ENCODE measurements at regions not wholly inside any gene's neighbourhood (a gene's known extent, or its start where the extent isn't known, plus 50 kb on each side); places are given as distances from the start of the nearest gene placed in this dataset.

DNA sequence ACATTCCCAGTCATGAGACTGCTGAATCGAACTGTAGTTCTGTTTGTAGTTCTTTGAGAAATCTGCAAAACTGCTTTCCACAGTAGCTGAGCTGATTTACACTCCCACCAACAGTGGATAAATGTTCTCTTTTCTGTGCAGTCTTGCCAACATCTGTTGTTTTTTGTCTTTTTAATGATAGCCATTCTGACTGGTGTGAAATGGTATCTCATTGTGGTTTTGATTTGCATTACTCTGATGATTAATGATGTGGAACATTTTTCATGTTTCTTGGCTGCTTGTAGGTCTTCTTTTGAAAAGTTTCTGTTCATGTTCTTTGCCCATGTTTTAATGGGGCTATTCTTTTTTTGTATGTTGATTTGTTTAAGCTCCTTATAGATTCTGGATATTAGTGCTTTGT, 187.3 kb upstream of the TLE4 start:
- Histone ChIP-seq H3K27ac (no peak overlapping the region), H3K36me3 (no peaks in the 10 kb centered on the region), H3K27me3 (no peaks in the 10 kb centered on the region), H3K9me3 (no peaks in the 10 kb centered on the region), H3K4me1 (no peaks in the 10 kb centered on the region), H3K4me3 (no peak overlapping the region), H3K9ac (ENCODE audit: low read depth in 2 of 2, low read length in 2 of 2) (no peak overlapping the region)
- TF ChIP-seq, protein P1, sequence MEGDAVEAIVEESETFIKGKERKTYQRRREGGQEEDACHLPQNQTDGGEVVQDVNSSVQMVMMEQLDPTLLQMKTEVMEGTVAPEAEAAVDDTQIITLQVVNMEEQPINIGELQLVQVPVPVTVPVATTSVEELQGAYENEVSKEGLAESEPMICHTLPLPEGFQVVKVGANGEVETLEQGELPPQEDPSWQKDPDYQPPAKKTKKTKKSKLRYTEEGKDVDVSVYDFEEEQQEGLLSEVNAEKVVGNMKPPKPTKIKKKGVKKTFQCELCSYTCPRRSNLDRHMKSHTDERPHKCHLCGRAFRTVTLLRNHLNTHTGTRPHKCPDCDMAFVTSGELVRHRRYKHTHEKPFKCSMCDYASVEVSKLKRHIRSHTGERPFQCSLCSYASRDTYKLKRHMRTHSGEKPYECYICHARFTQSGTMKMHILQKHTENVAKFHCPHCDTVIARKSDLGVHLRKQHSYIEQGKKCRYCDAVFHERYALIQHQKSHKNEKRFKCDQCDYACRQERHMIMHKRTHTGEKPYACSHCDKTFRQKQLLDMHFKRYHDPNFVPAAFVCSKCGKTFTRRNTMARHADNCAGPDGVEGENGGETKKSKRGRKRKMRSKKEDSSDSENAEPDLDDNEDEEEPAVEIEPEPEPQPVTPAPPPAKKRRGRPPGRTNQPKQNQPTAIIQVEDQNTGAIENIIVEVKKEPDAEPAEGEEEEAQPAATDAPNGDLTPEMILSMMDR (IDR thresholded peaks at IDR 0.05), result no peak
- intact Hi-C loops (cut with DNase I), result no loop called here
- no peak for DNase-seq

- Histone ChIP-seq H3K27me3 (no peaks in the 10 kb centered on the region), H3K36me3 (no peaks in the 10 kb centered on the region), H3K4me1 (no peaks in the 10 kb centered on the region), H3K4me3 (no peak overlapping the region), H3K9ac (ENCODE audit: low read depth in 2 of 2, low read length in 2 of 2) (no peak overlapping the region), H3K9me3 (no peaks in the 10 kb centered on the region), H3K27ac (no peak overlapping the region)
- intact Hi-C loops (cut with DNase I), result no loop called here
- DNase-seq, result no peak
- TF ChIP-seq, protein P1 (IDR thresholded peaks at IDR 0.05), result no peak
These were observed 184.5 kb upstream of the TLE4 start for GRCh38 chr9:79387101-79387835.

DNA sequence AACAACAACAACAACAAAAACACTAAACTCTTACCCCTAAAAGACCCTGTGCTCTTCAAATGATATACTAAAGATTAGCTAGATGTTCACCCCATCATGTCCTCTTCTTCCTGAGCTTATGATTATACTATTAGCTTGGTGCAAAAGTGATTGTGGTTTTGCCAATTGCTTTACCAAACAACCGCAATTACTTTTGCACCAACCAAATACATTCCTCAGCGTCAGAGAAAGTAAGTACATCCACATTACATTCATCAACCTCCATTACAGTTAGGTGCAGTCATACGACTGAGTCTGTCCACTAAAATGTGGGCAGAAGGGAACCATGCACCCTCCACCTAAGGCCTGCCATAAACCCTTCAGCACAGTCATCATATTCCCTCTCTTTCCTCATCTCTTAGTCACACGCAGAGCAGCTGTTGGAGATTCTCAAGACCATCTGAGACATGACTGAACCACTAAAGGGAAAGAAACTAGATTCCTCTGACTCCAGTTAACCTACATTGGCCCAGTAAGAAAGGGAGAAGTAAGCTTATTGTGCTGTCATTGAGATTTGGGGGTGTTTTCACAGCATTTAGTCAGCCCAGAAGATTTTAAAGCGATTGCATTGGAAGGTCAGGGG, 181.6 kb upstream of the TLE4 start:
- no peak for DNase-seq
- intact Hi-C loops (cut with DNase I), result no loop called here
- no peak overlapping the region for H3K4me3 ChIP-seq

DNA sequence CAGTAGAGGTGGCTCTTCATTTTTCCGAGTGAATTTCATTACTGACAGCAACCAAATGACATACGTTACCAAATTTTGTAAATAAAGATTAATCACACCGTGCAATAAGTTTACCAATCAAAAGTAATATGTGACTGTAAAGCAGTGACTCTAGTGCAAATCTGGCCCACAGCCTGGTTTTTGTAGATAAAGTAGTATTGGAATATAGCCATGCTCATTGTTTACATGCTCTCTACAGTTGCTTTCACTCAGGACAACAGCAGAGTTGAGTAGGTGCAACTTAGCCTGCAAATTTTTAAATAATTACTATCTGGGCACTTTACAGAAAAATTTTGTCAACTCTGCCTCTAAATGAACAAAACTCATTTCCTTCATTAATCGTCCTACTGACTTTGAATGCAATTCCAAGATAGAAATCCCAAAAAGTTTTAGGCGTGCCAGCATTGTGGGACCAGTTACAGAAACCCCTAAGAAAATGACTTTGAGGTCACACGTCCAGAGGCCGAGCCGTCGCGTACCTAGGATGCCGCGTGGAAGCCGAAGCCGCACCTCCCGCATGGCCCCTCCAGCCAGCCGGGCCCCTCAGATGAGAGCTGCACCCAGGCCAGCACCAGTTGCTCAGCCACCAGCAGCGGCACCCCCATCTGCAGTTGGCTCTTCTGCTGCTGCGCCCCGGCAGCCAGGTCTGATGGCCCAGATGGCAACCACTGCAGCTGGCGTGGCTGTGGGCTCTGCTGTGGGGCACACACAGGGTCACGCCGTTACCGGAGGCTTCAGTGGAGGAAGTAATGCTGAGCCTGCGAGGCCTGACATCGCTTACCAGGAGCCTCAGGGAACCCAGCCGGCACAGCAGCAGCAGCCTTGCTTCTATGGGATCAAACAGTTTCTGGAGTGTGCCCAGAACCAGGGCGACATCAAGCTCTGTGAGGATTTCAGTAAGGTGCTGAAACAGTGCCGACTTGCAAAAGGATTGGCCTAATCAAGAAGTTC, 180.7 kb upstream of the TLE4 start:
- H3K9ac ChIP-seq (ENCODE audit: low read depth in 2 of 2, low read length in 2 of 2), result no peak overlapping the region
- H3K4me1 ChIP-seq, result no peaks in the 10 kb centered on the region
- intact Hi-C loops (cut with DNase I), result no loop called here
- H3K27ac ChIP-seq, result no peak overlapping the region
- DNase-seq, result no peak
- no peaks in the 10 kb centered on the region for H3K36me3 ChIP-seq
- H3K27me3 ChIP-seq, result no peaks in the 10 kb centered on the region
- no peaks in the 10 kb centered on the region for H3K9me3 ChIP-seq
- H3K4me3 ChIP-seq, result no peak overlapping the region
- TF ChIP-seq, protein P1 (IDR thresholded peaks at IDR 0.05), result no peak

More for the DNA sequence above, 181.6 kb upstream of the TLE4 start:
- H3K9ac ChIP-seq (ENCODE audit: low read depth in 2 of 2, low read length in 2 of 2), result no peak overlapping the region
- no peak overlapping the region for H3K27ac ChIP-seq
- no peaks in the 10 kb centered on the region for H3K4me1 ChIP-seq
- TF ChIP-seq, protein P1 (IDR thresholded peaks at IDR 0.05), result no peak
- no peaks in the 10 kb centered on the region for H3K9me3 ChIP-seq
- H3K27me3 ChIP-seq, result no peaks in the 10 kb centered on the region
- H3K36me3 ChIP-seq, result no peaks in the 10 kb centered on the region

DNA sequence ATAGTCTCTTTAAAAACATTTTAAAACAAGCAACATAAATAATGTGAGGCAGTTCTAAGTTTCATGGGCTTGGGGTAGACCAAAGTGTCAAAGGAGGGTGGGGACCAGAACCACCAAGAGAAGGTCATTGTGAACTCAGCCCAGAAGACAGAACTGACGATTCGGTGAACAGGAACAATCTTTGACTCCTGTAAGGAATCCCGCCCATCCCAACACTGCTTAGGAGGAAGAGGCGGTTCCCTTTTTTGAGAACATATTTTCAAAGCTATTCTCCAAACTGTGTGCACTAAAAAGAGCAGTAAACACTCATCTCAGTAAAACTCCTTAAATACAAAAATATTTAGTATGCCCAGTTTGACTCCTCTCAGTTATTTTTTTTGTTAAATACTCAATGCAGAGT, 176.5 kb upstream of the TLE4 start:
- no peak overlapping the region for H3K4me3 ChIP-seq
- no peaks in the 10 kb centered on the region for H3K4me1 ChIP-seq
- H3K27ac ChIP-seq, result no peak overlapping the region
- no peaks in the 10 kb centered on the region for H3K9me3 ChIP-seq
- no peak overlapping the region for H3K9ac ChIP-seq (ENCODE audit: low read depth in 2 of 2, low read length in 2 of 2)
- no peaks in the 10 kb centered on the region for H3K36me3 ChIP-seq
- TF ChIP-seq, protein P1 (IDR thresholded peaks at IDR 0.05), result no peak
- intact Hi-C loops (cut with DNase I), result no loop called here
- DNase-seq, result no peak
- no peaks in the 10 kb centered on the region for H3K27me3 ChIP-seq

Data from colonic mucosa (tissue), 4 donors.